SU-DHL-6 (cell line): ENCODE measurements at regions not wholly inside any gene's neighbourhood (a gene's known extent, or its start where the extent isn't known, plus 50 kb on each side); places are given as distances from the start of the nearest gene placed in this dataset.

ENCODE experiments used
- H2AFZ ChIP-seq: fragments of 200-600 bp; sonication (generic); 2 replicates; pipeline ENCODE4 v1.6.1; 2014; ENCODE audit warnings: low read depth, mild to moderate bottlenecking, moderate library complexity, mixed read lengths, antibody characterized with exemption, low read length; ENCODE audit not compliant: severe bottlenecking
- H3F3A ChIP-seq: fragments of 200-600 bp; shearing (Covaris generic); 2 replicates; pipeline ENCODE4 v1.6.0; 2016; ENCODE audit warnings: antibody characterized with exemption, mild to moderate bottlenecking; ENCODE audit not compliant: insufficient read depth
- H3K27ac ChIP-seq: fragments of 200-600 bp; sonication (generic); 2 replicates; pipeline ENCODE4 v1.5.1; 2016; ENCODE audit warnings: low read depth, mild to moderate bottlenecking, low read length, moderate library complexity, mixed read lengths
- H3K27me3 ChIP-seq: fragments of 200-600 bp; sonication (generic), shearing (Covaris generic); 2 replicates; pipeline ENCODE4 v1.6.0; 2014; ENCODE audit warnings: mild to moderate bottlenecking, low read length
- H3K36me3 ChIP-seq: fragments of 200-600 bp; sonication (generic); 2 replicates; pipeline ENCODE4 v1.6.1; 2014; ENCODE audit warnings: mild to moderate bottlenecking, low read length, mixed read lengths
- H3K4me2 ChIP-seq: fragments of 300-600, 200-600 bp; shearing (Covaris generic), sonication (generic); 2 replicates; pipeline ENCODE4 v1.6.0; 2014; ENCODE audit warnings: low read length, low read depth, mild to moderate bottlenecking; ENCODE audit not compliant: poor library complexity, severe bottlenecking
- H3K4me3 ChIP-seq: fragments of 200-600 bp; sonication (generic); 2 replicates; pipeline ENCODE4 v1.5.1; 2014; ENCODE audit warnings: antibody characterized with exemption, low read length, mild to moderate bottlenecking, mixed read lengths; ENCODE audit not compliant: insufficient read depth, poor library complexity, severe bottlenecking
- H3K79me2 ChIP-seq: fragments of 200-600 bp; sonication (generic); 2 replicates; pipeline ENCODE4 v1.6.1; 2014; ENCODE audit warnings: mild to moderate bottlenecking, low read length, moderate library complexity; ENCODE audit not compliant: insufficient read depth
- H3K9ac ChIP-seq: fragments of 200-600 bp; sonication (generic); 2 replicates; pipeline ENCODE4 v1.7.0; 2014; ENCODE audit warnings: mild to moderate bottlenecking, low read length
- H3K9me2 ChIP-seq: fragments of 200-600 bp; sonication (generic); replicated peaks from 2 replicates; pipeline ENCODE4 v1.6.1; 2014; ENCODE audit warnings: low read length; ENCODE audit not compliant: insufficient read depth
- H3K9me3 ChIP-seq: fragments of 200-600 bp; sonication (generic); 2 replicates; pipeline ENCODE4 v1.6.1; 2014; ENCODE audit warnings: low read length, mixed read lengths; ENCODE audit not compliant: insufficient read depth
- H4K20me1 ChIP-seq: fragments of 200-600 bp; sonication (generic); 2 replicates; pipeline ENCODE4 v1.6.1; 2014; ENCODE audit warnings: low read depth, mild to moderate bottlenecking, antibody characterized with exemption, low read length, moderate library complexity, mixed read lengths
- CTCF ChIP-seq: fragments of 200-600 bp; sonication (generic); IDR thresholded peaks from one replicate; pipeline ENCODE4 v1.5.1; 2017; ENCODE audit warnings: antibody characterized with exemption, mild to moderate bottlenecking, low read length, moderate library complexity; ENCODE audit not compliant: insufficient read depth, poor library complexity, severe bottlenecking
- EZH2phosphoT487 ChIP-seq: fragments of 200-600 bp; sonication (generic), shearing (Covaris generic); conservative IDR thresholded peaks from 2 replicates; pipeline ENCODE4 v1.6.1; 2018; ENCODE audit warnings: mild to moderate bottlenecking, antibody characterized with exemption, low read length, moderate library complexity, mixed read lengths

GRCh38 chr2:64704161-64704560 is 50.4 kb upstream of the SERTAD2 start:
- no peaks in the 10 kb centered on the region for H4K20me1 ChIP-seq
- H3K4me3 ChIP-seq = no peak overlapping the region
- no peak overlapping the region for H2AFZ ChIP-seq
- no peaks in the 10 kb centered on the region for H3K36me3 ChIP-seq
- H3K9me3 ChIP-seq = no peaks in the 10 kb centered on the region
- no peaks in the 10 kb centered on the region for H3K9me2 ChIP-seq
- H3K27ac ChIP-seq = no peak overlapping the region
- H3K4me2 ChIP-seq = no peak overlapping the region
- H3K9ac ChIP-seq = no peak overlapping the region
- H3K27me3 ChIP-seq = no peaks in the 10 kb centered on the region
- no peaks in the 10 kb centered on the region for H3F3A ChIP-seq
- TF ChIP-seq EZH2phosphoT487 = no peak
- TF ChIP-seq CTCF = no peak
- 0 out of 2 replicates have a peak, but pooled peaks cover 3% of the 10 kb centered on the region for H3K79me2 ChIP-seq

GRCh38 chr2:64704996-64705395 is 51.3 kb upstream of the SERTAD2 start:
- H3K27me3 ChIP-seq = no peaks in the 10 kb centered on the region
- no peaks in the 10 kb centered on the region for H3F3A ChIP-seq
- no peaks in the 10 kb centered on the region for H3K9me3 ChIP-seq
- H3K4me3 ChIP-seq = no peak overlapping the region
- H3K4me2 ChIP-seq = no peak overlapping the region
- H3K9me2 ChIP-seq = no peaks in the 10 kb centered on the region
- no peak overlapping the region for H2AFZ ChIP-seq
- H3K79me2 ChIP-seq = 0 out of 2 replicates have a peak, but pooled peaks cover 3% of the 10 kb centered on the region
- no peaks in the 10 kb centered on the region for H3K36me3 ChIP-seq
- no peaks in the 10 kb centered on the region for H4K20me1 ChIP-seq
- H3K9ac ChIP-seq = no peak overlapping the region
- no peak overlapping the region for H3K27ac ChIP-seq
- TF ChIP-seq EZH2phosphoT487 (no peak), CTCF (no peak)

- Histone ChIP-seq H3F3A (no peaks in the 10 kb centered on the region), H3K9me2 (no peaks in the 10 kb centered on the region), H3K9me3 (no peaks in the 10 kb centered on the region), H3K4me3 (no peak overlapping the region), H3K9ac (no peak overlapping the region), H3K36me3 (no peaks in the 10 kb centered on the region), H3K79me2 (0 out of 2 replicates have a peak, but pooled peaks cover 3% of the 10 kb centered on the region), H2AFZ (no peak overlapping the region), H4K20me1 (no peaks in the 10 kb centered on the region), H3K4me2 (no peak overlapping the region), H3K27ac (no peak overlapping the region), H3K27me3 (no peaks in the 10 kb centered on the region)
- TF ChIP-seq EZH2phosphoT487 = no peak
- no peak for TF ChIP-seq CTCF
These were observed 53.6 kb upstream of the SERTAD2 start for GRCh38 chr2:64707276-64707675.

- no peak overlapping the region for H3K4me3 ChIP-seq
- 0 out of 2 replicates have a peak, but pooled peaks cover 3% of the 10 kb centered on the region for H3K79me2 ChIP-seq
- no peaks in the 10 kb centered on the region for H3K9me3 ChIP-seq
- no peaks in the 10 kb centered on the region for H3K27me3 ChIP-seq
- no peaks in the 10 kb centered on the region for H3K9me2 ChIP-seq
- H3K4me2 ChIP-seq = no peak overlapping the region
- H3F3A ChIP-seq = no peaks in the 10 kb centered on the region
- H3K36me3 ChIP-seq = no peaks in the 10 kb centered on the region
- H4K20me1 ChIP-seq = no peaks in the 10 kb centered on the region
- no peak overlapping the region for H2AFZ ChIP-seq
- no peak overlapping the region for H3K9ac ChIP-seq
- TF ChIP-seq EZH2phosphoT487 (no peak), CTCF (no peak)
- H3K27ac ChIP-seq = no peak overlapping the region
These were observed 55.1 kb upstream of the SERTAD2 start for GRCh38 chr2:64708829-64709228.
